Right lobe of liver (tissue), 6 donors: ENCODE measurements at regions not wholly inside any gene's neighbourhood (a gene's known extent, or its start where the extent isn't known, plus 50 kb on each side); places are given as distances from the start of the nearest gene placed in this dataset.

ENCODE experiments used
- ATAC-seq, 4 donors: fragments of 200-7000 bp; cut with Tn5 transposase; one replicate each; pipeline ENCODE4 v1.9.1; 2020; ENCODE audit warnings: mild to moderate bottlenecking in 4 of 4, moderate library complexity in 4 of 4
- DNase-seq, 3 donors: peaks; one replicate each; pipeline ENCODE4 v3.0.0-alpha.2; 2020
- H3K27ac ChIP-seq, 3 donors: fragments of 200-600 bp; one replicate each; pipeline ENCODE4 v1.8.0; 2022
- H3K27me3 ChIP-seq, 2 donors: fragments of 200-600 bp; one replicate each; pipeline ENCODE4 v1.8.0; 2022
- H3K36me3 ChIP-seq, 4 donors: fragments of 200-600 bp; sonication (generic) in 1 of 4; one replicate each; pipeline versions ENCODE4 v1.5.1 to v1.8.0; 2017 to 2022; ENCODE audit warnings: control low read depth in 1 of 4
- H3K4me1 ChIP-seq, 4 donors: fragments of 200-600 bp; sonication (generic) in 1 of 4; one replicate each; pipeline versions ENCODE4 v1.5.1 to v1.8.0; 2017 to 2022; ENCODE audit warnings: control low read depth in 1 of 4
- H3K4me3 ChIP-seq, 3 donors: fragments of 200-600 bp; one replicate each; pipeline ENCODE4 v1.8.0; 2022
- H3K9me3 ChIP-seq, 4 donors: fragments of 200-600 bp; sonication (generic) in 1 of 4; one replicate each; pipeline versions ENCODE4 v1.5.1 to v1.8.0; 2017 to 2022; ENCODE audit warnings: control low read depth in 1 of 4
- CTCF ChIP-seq, 4 donors: fragments of 200-600 bp in 3 of 4; fragments of 450-650 bp in 1 of 4; IDR thresholded peaks; one replicate each; pipeline versions ENCODE4 v1.5.1 to v1.8.0; 2016 to 2022; ENCODE audit warnings: antibody characterized with exemption in 4 of 4, mild to moderate bottlenecking in 2 of 4
- POLR2A ChIP-seq: fragments of 450-650 bp; IDR thresholded peaks from one replicate; pipeline ENCODE4 v1.6.1; 2017; ENCODE audit warnings: antibody characterized with exemption, mild to moderate bottlenecking
- WGBS: methylation state at CpG from one replicate; pipeline ENCODE4 v1.1.6; 2018; ENCODE audit warnings: low coverage, low lambda C conversion rate; ENCODE audit not compliant: insufficient coverage; ENCODE audit errors: missing lambda C conversion rate; 5-methylcytosine and 5-hydroxymethylcytosine counted together
- intact Hi-C, 2 donors: fragments of 100-400 bp; cut with DNase I; formaldehyde crosslinking; loops; one replicate each; pipeline versions ENCODE4 v1.11.2 to v1.14.1; 2022
- donor health status: DM: no; HTN: yes; CAD: no.
- donor health status: DM: no; HTN: no; CAD: no.
- donor health status: DM: no; HTN: no; CAD: no.
- donor health status: DM: no; HTN: yes; CAD: no.
- donor health status: DM: no; HTN: yes; CAD: no.

GRCh38 chr14:42163136-42163535 is 556.5 kb downstream of the LRFN5 start:
- no peaks in the 10 kb centered on the region for H3K36me3 ChIP-seq
- ATAC-seq = no peak
- no peak for DNase-seq
- no peaks in the 10 kb centered on the region for H3K9me3 ChIP-seq
- WGBS = 33% methylated on average over 1 of the region's 2 CpGs
- no peaks in the 10 kb centered on the region for H3K27me3 ChIP-seq
- no peak overlapping the region for H3K27ac ChIP-seq
- H3K4me3 ChIP-seq = no peak overlapping the region
- no peaks in the 10 kb centered on the region for H3K4me1 ChIP-seq
- TF ChIP-seq POLR2A (no peak), CTCF (IDR thresholded peaks at IDR 0.05) (no peak)
- intact Hi-C loops = no loop called here

DNA sequence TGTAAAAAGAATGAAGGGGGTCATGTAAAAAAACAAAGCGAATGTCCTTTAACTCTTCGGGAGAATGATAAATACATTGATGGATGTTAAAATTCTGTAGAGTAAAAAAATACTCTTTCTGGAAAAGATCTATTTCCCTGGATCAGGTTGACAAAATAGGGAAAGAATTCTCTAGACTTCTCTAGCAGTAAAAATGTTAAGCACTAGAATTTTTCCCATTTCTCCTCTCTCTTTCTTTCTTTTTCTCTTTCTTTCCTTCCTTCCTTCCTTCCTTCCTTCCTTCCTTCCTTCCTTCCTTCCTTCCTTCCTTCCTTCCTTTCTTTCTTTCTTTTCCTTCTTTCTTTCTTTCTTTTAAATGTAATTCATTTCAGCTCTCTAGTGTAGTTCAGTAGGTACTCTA is 552.5 kb downstream of the LRFN5 start:
- H3K4me1 ChIP-seq = no peaks in the 10 kb centered on the region
- no peaks in the 10 kb centered on the region for H3K9me3 ChIP-seq
- intact Hi-C loops = no loop called here
- H3K4me3 ChIP-seq = no peak overlapping the region
- H3K36me3 ChIP-seq = no peaks in the 10 kb centered on the region
- 82% methylated on average over 2 of the region's 2 CpGs for WGBS
- ATAC-seq = no peak
- no peak for TF ChIP-seq CTCF (IDR thresholded peaks at IDR 0.05)
- no peak for TF ChIP-seq POLR2A
- H3K27ac ChIP-seq = no peak overlapping the region
- no peaks in the 10 kb centered on the region for H3K27me3 ChIP-seq
- no peak for DNase-seq

- TF ChIP-seq POLR2A (no peak), CTCF (IDR thresholded peaks at IDR 0.05) (no peak)
- ATAC-seq = no peak
- intact Hi-C loops = no loop called here
Observed at GRCh38 chr14:42149609-42150261, 543.1 kb downstream of the LRFN5 start.

DNA sequence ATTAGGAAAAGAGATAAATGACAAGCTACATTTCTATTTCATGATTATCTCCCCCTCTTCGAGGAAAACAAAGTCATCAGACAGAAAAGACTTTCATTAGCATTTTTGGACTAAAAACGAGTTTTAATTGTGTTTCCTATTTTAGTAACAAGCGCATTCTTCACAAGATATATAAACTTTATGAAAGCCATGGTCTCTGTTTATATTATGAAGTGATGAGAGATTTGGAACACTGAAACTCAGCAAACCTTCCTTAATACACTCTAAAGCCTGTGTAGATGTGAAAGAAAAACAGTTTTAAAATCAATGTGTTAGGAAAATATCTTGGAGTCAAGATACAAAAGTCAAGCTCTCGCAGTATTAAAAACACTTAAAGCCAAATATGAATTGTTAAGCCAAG is 539.1 kb downstream of the LRFN5 start:
- no peak overlapping the region for H3K4me3 ChIP-seq
- TF ChIP-seq CTCF (IDR thresholded peaks at IDR 0.05) = no peak
- TF ChIP-seq POLR2A = no peak
- H3K36me3 ChIP-seq = no peaks in the 10 kb centered on the region
- H3K9me3 ChIP-seq = no peaks in the 10 kb centered on the region
- ATAC-seq (no peak), DNase-seq (no peak)
- no peaks in the 10 kb centered on the region for H3K27me3 ChIP-seq
- intact Hi-C loops = no loop called here
- WGBS = 27% methylated on average over 4 of the region's 4 CpGs
- no peaks in the 10 kb centered on the region for H3K4me1 ChIP-seq
- no peak overlapping the region for H3K27ac ChIP-seq

More at GRCh38 chr14:42149609-42150261, 543.1 kb downstream of the LRFN5 start:
- H3K36me3 ChIP-seq = no peaks in the 10 kb centered on the region
- H3K9me3 ChIP-seq = no peaks in the 10 kb centered on the region
- H3K4me1 ChIP-seq = no peaks in the 10 kb centered on the region
- no peak overlapping the region for H3K27ac ChIP-seq
- WGBS = 0% methylated on average over 1 of the region's 1 CpG
- H3K27me3 ChIP-seq = no peaks in the 10 kb centered on the region
- no peak for DNase-seq
- no peak overlapping the region for H3K4me3 ChIP-seq

- intact Hi-C loops = no loop called here
- no peaks in the 10 kb centered on the region for H3K4me1 ChIP-seq
- 37% methylated on average over 2 of the region's 2 CpGs for WGBS
Observed at GRCh38 chr14:42143114-42143513, 536.4 kb downstream of the LRFN5 start.

More at GRCh38 chr14:42143114-42143513, 536.4 kb downstream of the LRFN5 start:
- Histone ChIP-seq H3K9me3 (no peaks in the 10 kb centered on the region), H3K27me3 (no peaks in the 10 kb centered on the region), H3K27ac (no peak overlapping the region), H3K36me3 (no peaks in the 10 kb centered on the region), H3K4me3 (no peak overlapping the region)
- DNase-seq (no peak), ATAC-seq (no peak)
- TF ChIP-seq POLR2A (no peak), CTCF (IDR thresholded peaks at IDR 0.05) (no peak)
